Mesendoderm (in vitro differentiated cells): ENCODE measurements at regions not wholly inside any gene's neighbourhood (a gene's known extent, or its start where the extent isn't known, plus 50 kb on each side); places are given as distances from the start of the nearest gene placed in this dataset.
A peak's percentile ranks its signal among the peaks of the same experiment; 100 is the strongest.

Experiments
- DNase-seq: peaks from one replicate; pipeline ENCODE4 v3.0.0; 2013
- H2AK5ac ChIP-seq: 2 replicates; pipeline ENCODE4 v1.6.1; 2013; ENCODE audit warnings: low read length, inconsistent platforms
- H2BK120ac ChIP-seq: 2 replicates; pipeline ENCODE4 v1.6.1; 2013; ENCODE audit warnings: low read depth, mild to moderate bottlenecking, low read length, moderate library complexity, mixed read lengths
- H2BK15ac ChIP-seq: replicated peaks from 2 replicates; pipeline ENCODE4 v1.6.1; 2013; ENCODE audit warnings: low read depth, mild to moderate bottlenecking, moderate library complexity
- H2BK5ac ChIP-seq: 2 replicates; pipeline ENCODE4 v1.6.1; 2013; ENCODE audit warnings: low read length, inconsistent platforms
- H3K18ac ChIP-seq: 2 replicates; pipeline ENCODE4 v1.6.1; 2013; ENCODE audit warnings: mild to moderate bottlenecking, low read length, mixed read lengths
- H3K23ac ChIP-seq: one replicate; pipeline ENCODE4 v1.6.1; 2013; ENCODE audit warnings: low read length
- H3K27ac ChIP-seq: 2 replicates; pipeline ENCODE4 v1.5.1; 2013; ENCODE audit warnings: low read depth, mild to moderate bottlenecking, inconsistent platforms, low read length, moderate library complexity
- H3K27me3 ChIP-seq: 2 replicates; pipeline ENCODE4 v1.6.1; 2013; ENCODE audit warnings: low read length, control low read depth, mild to moderate bottlenecking, inconsistent platforms; ENCODE audit not compliant: insufficient read depth, poor library complexity
- H3K36me3 ChIP-seq: 2 replicates; pipeline ENCODE4 v1.6.1; 2013; ENCODE audit warnings: low read length, inconsistent platforms; ENCODE audit not compliant: control insufficient read depth, insufficient read depth
- H3K4ac ChIP-seq: one replicate; pipeline ENCODE4 v1.6.1; 2013; ENCODE audit warnings: low read depth, mild to moderate bottlenecking, low read length, moderate library complexity
- H3K4me1 ChIP-seq: 2 replicates; pipeline ENCODE4 v1.6.1; 2013; ENCODE audit warnings: low read depth, low read length, inconsistent platforms; ENCODE audit not compliant: control insufficient read depth
- H3K4me2 ChIP-seq: 2 replicates; pipeline ENCODE4 v1.6.1; 2013; ENCODE audit warnings: low read length
- H3K4me3 ChIP-seq: 2 replicates; pipeline ENCODE4 v1.5.1; 2013; ENCODE audit warnings: mild to moderate bottlenecking, low read length
- H3K56ac ChIP-seq: one replicate; pipeline ENCODE4 v1.6.1; 2013; ENCODE audit warnings: low read length
- H3K79me1 ChIP-seq: 2 replicates; pipeline ENCODE4 v1.6.1; 2013; ENCODE audit warnings: low read length, inconsistent platforms
- H3K79me2 ChIP-seq: 2 replicates; pipeline ENCODE4 v1.6.1; 2013; ENCODE audit warnings: mild to moderate bottlenecking, low read length; ENCODE audit not compliant: control insufficient read depth, insufficient read depth
- H3K9ac ChIP-seq: 2 replicates; pipeline ENCODE4 v1.6.1; 2013; ENCODE audit warnings: low read length, inconsistent platforms
- H4K5ac ChIP-seq: one replicate; pipeline ENCODE4 v1.6.1; 2013; ENCODE audit warnings: low read length
- H4K8ac ChIP-seq: one replicate; pipeline ENCODE4 v1.6.1; 2013; ENCODE audit warnings: low read depth, mild to moderate bottlenecking, control low read depth, low read length, moderate library complexity
- WGBS: extraction: QIAGEN DNeasy Blood & Tissue Kit; methylation state at CpG from one replicate; pipeline ENCODE4 v1.1.7; 2013; ENCODE audit warnings: low lambda C conversion rate, missing lambda C conversion rate; ENCODE audit not compliant: insufficient coverage; ENCODE audit errors: extremely low coverage; 5-methylcytosine and 5-hydroxymethylcytosine counted together

GRCh38 chr13:109577191-109577700, 209.1 kb downstream of the IRS2 start:
- Histone ChIP-seq H3K27me3 (no peaks in the 10 kb centered on the region), H2BK15ac (no peak overlapping the region), H2BK5ac (no peak overlapping the region), H4K5ac (no peak overlapping the region), H3K27ac (no peak overlapping the region), H2AK5ac (no peak overlapping the region), H4K8ac (no peak overlapping the region), H3K9ac (no peak overlapping the region), H3K4ac (no peak overlapping the region), H3K4me2 (no peak overlapping the region), H3K79me2 (no peaks in the 10 kb centered on the region), H2BK120ac (no peak overlapping the region), H3K18ac (no peak overlapping the region), H3K56ac (no peak overlapping the region), H3K4me1 (no peaks in the 10 kb centered on the region), H3K4me3 (no peak overlapping the region), H3K23ac (no peak overlapping the region), H3K79me1 (no peaks in the 10 kb centered on the region), H3K36me3 (no peaks in the 10 kb centered on the region)
- DNase-seq = no peak
- no CpG with 5 or more reads among the region's 2 CpGs for WGBS

GRCh38 chr13:109576331-109576813, 210.0 kb downstream of the IRS2 start:
- Histone ChIP-seq H3K27ac (no peak overlapping the region), H2BK120ac (no peak overlapping the region)
- no CpG with 5 or more reads among the region's 6 CpGs for WGBS

GRCh38 chr13:109575821-109576220, 210.6 kb downstream of the IRS2 start:
- no peak overlapping the region for H2BK120ac ChIP-seq

More at GRCh38 chr13:109576331-109576813, 210.0 kb downstream of the IRS2 start:
- no peak overlapping the region for H3K56ac ChIP-seq
- no peak overlapping the region for H3K4ac ChIP-seq
- H3K79me1 ChIP-seq = no peaks in the 10 kb centered on the region
- H3K23ac ChIP-seq = no peak overlapping the region
- no peak overlapping the region for H3K18ac ChIP-seq
- H2BK5ac ChIP-seq = no peak overlapping the region
- H3K36me3 ChIP-seq = no peaks in the 10 kb centered on the region
- H2AK5ac ChIP-seq = no peak overlapping the region
- no peaks in the 10 kb centered on the region for H3K27me3 ChIP-seq
- no peak overlapping the region for H3K4me2 ChIP-seq
- no peaks in the 10 kb centered on the region for H3K4me1 ChIP-seq
- no peak overlapping the region for H2BK15ac ChIP-seq
- H3K79me2 ChIP-seq = no peaks in the 10 kb centered on the region
- no peak overlapping the region for H3K4me3 ChIP-seq
- no peak overlapping the region for H4K8ac ChIP-seq
- H4K5ac ChIP-seq = no peak overlapping the region
- peak; percentile 4 for DNase-seq
- H3K9ac ChIP-seq = no peak overlapping the region

GRCh38 chr13:109572389-109572788, 214.0 kb downstream of the IRS2 start:
- H4K5ac ChIP-seq = no peak overlapping the region
- H3K4me1 ChIP-seq = no peaks in the 10 kb centered on the region
- no peaks in the 10 kb centered on the region for H3K36me3 ChIP-seq
- H3K18ac ChIP-seq = no peak overlapping the region
- no peak overlapping the region for H3K56ac ChIP-seq
- H2BK5ac ChIP-seq = no peak overlapping the region
- no peak for DNase-seq
- no peak overlapping the region for H2AK5ac ChIP-seq
- H3K4me3 ChIP-seq = no peak overlapping the region
- WGBS = no CpG with 5 or more reads among the region's 6 CpGs
- H3K27me3 ChIP-seq = no peaks in the 10 kb centered on the region
- no peak overlapping the region for H2BK120ac ChIP-seq
- H3K4me2 ChIP-seq = no peak overlapping the region
- no peak overlapping the region for H3K27ac ChIP-seq
- H4K8ac ChIP-seq = no peak overlapping the region
- no peak overlapping the region for H2BK15ac ChIP-seq
- H3K4ac ChIP-seq = no peak overlapping the region
- H3K79me1 ChIP-seq = no peaks in the 10 kb centered on the region
- no peaks in the 10 kb centered on the region for H3K79me2 ChIP-seq
- no peak overlapping the region for H3K23ac ChIP-seq
- no peak overlapping the region for H3K9ac ChIP-seq

More at GRCh38 chr13:109575821-109576220, 210.6 kb downstream of the IRS2 start:
- no peak overlapping the region for H3K4me3 ChIP-seq
- no peak overlapping the region for H4K8ac ChIP-seq
- no peaks in the 10 kb centered on the region for H3K79me2 ChIP-seq
- no peak for DNase-seq
- no peaks in the 10 kb centered on the region for H3K79me1 ChIP-seq
- no peak overlapping the region for H2BK15ac ChIP-seq
- no peaks in the 10 kb centered on the region for H3K4me1 ChIP-seq
- H2AK5ac ChIP-seq = no peak overlapping the region
- WGBS = no CpG with 5 or more reads among the region's 3 CpGs
- no peak overlapping the region for H2BK5ac ChIP-seq
- no peak overlapping the region for H3K23ac ChIP-seq
- H3K27me3 ChIP-seq = no peaks in the 10 kb centered on the region
- no peak overlapping the region for H4K5ac ChIP-seq
- H3K4ac ChIP-seq = no peak overlapping the region
- H3K27ac ChIP-seq = no peak overlapping the region
- H3K4me2 ChIP-seq = no peak overlapping the region
- no peak overlapping the region for H3K9ac ChIP-seq
- H3K36me3 ChIP-seq = no peaks in the 10 kb centered on the region
- H3K56ac ChIP-seq = no peak overlapping the region
- H3K18ac ChIP-seq = no peak overlapping the region

GRCh38 chr13:109569958-109570711, 216.2 kb downstream of the IRS2 start:
- H3K56ac ChIP-seq = no peak overlapping the region
- no peak overlapping the region for H2BK5ac ChIP-seq
- H3K9ac ChIP-seq = no peak overlapping the region
- H3K23ac ChIP-seq = no peak overlapping the region
- no peak overlapping the region for H3K4me3 ChIP-seq
- no peak overlapping the region for H2BK15ac ChIP-seq
- H2AK5ac ChIP-seq = no peak overlapping the region
- H4K8ac ChIP-seq = no peak overlapping the region
- no peak for DNase-seq
- no peaks in the 10 kb centered on the region for H3K36me3 ChIP-seq
- H3K27me3 ChIP-seq = no peaks in the 10 kb centered on the region
- no peak overlapping the region for H2BK120ac ChIP-seq
- no peaks in the 10 kb centered on the region for H3K79me2 ChIP-seq
- H3K79me1 ChIP-seq = no peaks in the 10 kb centered on the region
- H3K4ac ChIP-seq = no peak overlapping the region
- WGBS = no CpG with 5 or more reads among the region's 11 CpGs
- no peaks in the 10 kb centered on the region for H3K4me1 ChIP-seq
- no peak overlapping the region for H3K4me2 ChIP-seq
- H3K18ac ChIP-seq = no peak overlapping the region
- no peak overlapping the region for H3K27ac ChIP-seq
- no peak overlapping the region for H4K5ac ChIP-seq
